ENCODE measurements at regions not wholly inside any gene's neighbourhood (a gene's known extent, or its start where the extent isn't known, plus 50 kb on each side); places are given as distances from the start of the nearest gene placed in this dataset.

- no peak for TF ChIP-seq EP300 (conservative IDR thresholded peaks at IDR 0.05; ENCODE audit: poor library complexity, severe bottlenecking)
- TF ChIP-seq CTCF (IDR thresholded peaks at IDR 0.05; ENCODE audit: poor library complexity, severe bottlenecking) = no peak
- TF ChIP-seq TAF1 (IDR thresholded peaks at IDR 0.05; ENCODE audit: low read depth) = no peak
- no peak for TF ChIP-seq SMC3 (conservative IDR thresholded peaks at IDR 0.05; ENCODE audit: poor library complexity)
- no peak for TF ChIP-seq REST (IDR thresholded peaks at IDR 0.05; ENCODE audit: borderline replicate concordance)
- no peak for TF ChIP-seq RAD21 (conservative IDR thresholded peaks at IDR 0.05)
- no peak for TF ChIP-seq EZH2 (IDR thresholded peaks at IDR 0.05; ENCODE audit: borderline replicate concordance, insufficient read depth, low read length, poor library complexity, severe bottlenecking)
- no peak for TF ChIP-seq POLR2AphosphoS5 (IDR thresholded peaks at IDR 0.05)
- no peak for TF ChIP-seq MXI1 (conservative IDR thresholded peaks at IDR 0.05; ENCODE audit: poor library complexity, severe bottlenecking)
- no peak overlapping the region for H3K27ac ChIP-seq (ENCODE audit: low read length)
- H3K27me3 ChIP-seq (ENCODE audit: insufficient read depth, low read depth, low read length) = no peaks in the 10 kb centered on the region
Measured at GRCh38 chr17:13688716-13689115, 87.0 kb upstream of the HS3ST3A1 start.

GRCh38 chr17:13690806-13691205, 89.1 kb upstream of the HS3ST3A1 start:
- no peak overlapping the region for H3K9ac ChIP-seq (ENCODE audit: low read length)
- no peaks in the 10 kb centered on the region for H3K79me2 ChIP-seq (replicated peaks; ENCODE audit: insufficient read depth, low read length)
- H4K20me1 ChIP-seq (ENCODE audit: insufficient read depth) = no peaks in the 10 kb centered on the region
- no peaks in the 10 kb centered on the region for H3K27me3 ChIP-seq (ENCODE audit: insufficient read depth, low read depth, low read length)
- H3K9me2 ChIP-seq (ENCODE audit: insufficient read depth, low read length) = no peaks in the 10 kb centered on the region
- no peak overlapping the region for H3K4me3 ChIP-seq (ENCODE audit: low read length)
- H2AFZ ChIP-seq (ENCODE audit: low read depth, low read length) = no peak overlapping the region
- H3K36me3 ChIP-seq (ENCODE audit: insufficient read depth, low read length) = no peaks in the 10 kb centered on the region
- H3K27ac ChIP-seq (ENCODE audit: low read length) = no peak overlapping the region
- H3K9me3 ChIP-seq (ENCODE audit: low read length) = no peaks in the 10 kb centered on the region
- TF ChIP-seq POLR2AphosphoS5 (IDR thresholded peaks at IDR 0.05) = no peak
- no peak for TF ChIP-seq REST (IDR thresholded peaks at IDR 0.05; ENCODE audit: borderline replicate concordance)
- H3F3A ChIP-seq (ENCODE audit: insufficient read depth, low read length, poor library complexity, severe bottlenecking) = no peaks in the 10 kb centered on the region
- H3K4me2 ChIP-seq (ENCODE audit: low read length) = no peak overlapping the region

More at GRCh38 chr17:13688716-13689115, 87.0 kb upstream of the HS3ST3A1 start:
- H3K4me2 ChIP-seq (ENCODE audit: low read length) = no peak overlapping the region
- H3K9me2 ChIP-seq (ENCODE audit: insufficient read depth, low read length) = no peaks in the 10 kb centered on the region
- H3F3A ChIP-seq (ENCODE audit: insufficient read depth, low read length, poor library complexity, severe bottlenecking) = no peaks in the 10 kb centered on the region
- H3K36me3 ChIP-seq (ENCODE audit: insufficient read depth, low read length) = no peaks in the 10 kb centered on the region
- no peak overlapping the region for H2AFZ ChIP-seq (ENCODE audit: low read depth, low read length)
- no peaks in the 10 kb centered on the region for H4K20me1 ChIP-seq (ENCODE audit: insufficient read depth)
- no peaks in the 10 kb centered on the region for H3K79me2 ChIP-seq (replicated peaks; ENCODE audit: insufficient read depth, low read length)
- no peak overlapping the region for H3K9ac ChIP-seq (ENCODE audit: low read length)
- no peak overlapping the region for H3K4me3 ChIP-seq (ENCODE audit: low read length)
- H3K9me3 ChIP-seq (ENCODE audit: low read length) = no peaks in the 10 kb centered on the region
